ENCODE measurements at regions not wholly inside any gene's neighbourhood (a gene's known extent, or its start where the extent isn't known, plus 50 kb on each side); places are given as distances from the start of the nearest gene placed in this dataset.

- no peak for DNase-seq (ENCODE audit: low spot score)
These were observed 1119.7 kb downstream of the BRD1 start for GRCh38 chr22:48707763-48708557.

GRCh38 chr22:48706934-48707762, 1120.5 kb downstream of the BRD1 start:
- no peak for DNase-seq (ENCODE audit: low spot score)

DNA sequence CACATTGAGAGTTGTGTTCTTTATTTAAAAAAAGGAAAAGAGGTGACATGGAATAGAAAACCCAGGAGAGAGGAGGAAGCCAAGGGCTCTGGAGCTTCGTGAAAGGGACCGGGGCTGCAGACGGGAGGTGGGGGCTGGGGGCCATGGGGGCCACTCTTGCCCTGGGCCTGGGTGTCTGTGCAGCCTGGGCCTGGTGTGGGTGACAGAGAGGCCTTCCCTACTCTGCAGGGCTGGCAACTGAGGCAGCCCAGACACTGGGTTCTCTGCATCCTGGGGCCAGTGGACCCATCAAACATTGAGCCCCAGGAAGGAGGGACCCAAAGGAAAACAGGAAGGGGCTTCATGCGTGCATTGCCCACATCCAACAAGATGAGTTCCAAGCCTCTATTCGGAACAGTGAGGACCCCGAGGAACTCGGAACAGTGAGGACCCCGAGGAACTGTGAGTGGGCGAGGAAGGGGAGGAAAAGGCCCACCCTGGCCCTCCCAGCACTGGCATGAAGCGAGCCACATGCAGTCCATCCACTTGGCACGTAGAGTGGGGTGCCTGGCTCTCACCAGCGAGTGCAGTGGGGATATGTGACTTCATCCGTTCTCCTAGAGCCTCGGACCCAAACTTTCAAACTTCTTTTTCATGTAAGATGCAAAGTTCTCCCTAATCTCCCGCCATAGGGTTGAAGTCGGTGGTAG, 1121.6 kb downstream of the BRD1 start:
- DNase-seq (ENCODE audit: low spot score): no peak

- no peak for DNase-seq (ENCODE audit: low spot score)
These were observed 1122.3 kb downstream of the BRD1 start for GRCh38 chr22:48705159-48705916.

DNA sequence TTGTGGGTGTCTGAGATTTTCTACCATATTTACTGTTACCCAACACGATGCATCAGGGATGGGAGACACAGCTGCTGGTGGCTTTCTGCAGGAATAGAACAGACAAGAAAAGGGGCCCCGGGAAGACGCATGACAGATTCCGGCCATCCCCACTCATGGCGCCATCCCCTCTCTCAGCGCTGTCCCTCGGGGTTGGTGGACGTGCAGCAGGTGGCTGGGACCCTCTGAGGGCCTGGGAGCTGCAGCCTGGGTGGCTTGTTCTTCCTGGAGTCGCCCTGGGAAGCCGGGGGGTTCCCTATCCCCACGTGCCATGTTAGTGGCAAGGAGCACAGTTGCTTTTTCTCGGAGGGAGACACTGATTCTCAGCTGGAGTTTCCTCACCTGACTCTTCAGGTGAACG, 1123.3 kb downstream of the BRD1 start:
- DNase-seq (ENCODE audit: low spot score): no peak

GRCh38 chr22:48703265-48703941, 1124.3 kb downstream of the BRD1 start:
- no peak for DNase-seq (ENCODE audit: low spot score)

GRCh38 chr22:48702573-48703264, 1125.0 kb downstream of the BRD1 start:
- no peak for DNase-seq (ENCODE audit: low spot score)

DNA sequence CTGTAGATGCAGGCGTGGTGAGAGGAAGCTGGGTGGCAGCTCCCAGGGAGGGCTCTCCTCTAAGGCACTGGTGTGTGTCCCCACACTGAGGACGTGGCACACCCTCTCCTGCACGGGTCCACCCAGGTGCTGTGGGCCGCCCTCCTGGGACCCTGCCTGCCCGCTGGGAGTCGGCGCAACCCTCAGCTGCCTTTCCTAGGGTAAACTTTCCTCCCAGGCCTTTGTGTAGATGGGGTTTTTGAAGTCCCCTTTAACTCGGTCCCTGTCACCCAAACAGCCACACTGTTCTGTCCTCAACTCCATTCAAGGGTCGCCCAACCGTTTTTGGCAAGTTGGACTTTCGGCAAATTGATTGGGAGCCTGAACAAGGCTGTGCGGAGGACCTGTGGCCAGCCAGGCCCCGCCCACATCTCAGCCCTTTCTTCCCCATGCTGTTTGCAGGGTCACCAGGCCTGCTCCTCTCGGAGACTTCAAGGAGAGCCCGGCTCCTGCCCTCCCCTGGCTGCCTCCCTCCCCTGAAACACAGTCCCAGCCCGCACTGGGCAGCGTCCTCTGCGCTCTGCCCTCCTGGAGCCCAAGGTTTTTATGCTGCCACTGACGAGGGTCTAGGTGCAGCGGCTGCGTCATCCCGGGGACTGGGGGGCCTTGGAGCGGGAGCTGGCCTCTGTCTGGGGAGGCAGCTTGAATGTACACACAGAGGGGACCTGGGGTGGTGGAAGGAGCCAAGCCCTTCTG, 1126.2 kb downstream of the BRD1 start:
- DNase-seq (ENCODE audit: low spot score): no peak

- DNase-seq (ENCODE audit: low spot score): no peak
These were observed 1126.9 kb downstream of the BRD1 start for GRCh38 chr22:48700566-48701295.

- no peak for DNase-seq (ENCODE audit: low spot score)
These were observed 1127.5 kb downstream of the BRD1 start for GRCh38 chr22:48700180-48700565.

DNA sequence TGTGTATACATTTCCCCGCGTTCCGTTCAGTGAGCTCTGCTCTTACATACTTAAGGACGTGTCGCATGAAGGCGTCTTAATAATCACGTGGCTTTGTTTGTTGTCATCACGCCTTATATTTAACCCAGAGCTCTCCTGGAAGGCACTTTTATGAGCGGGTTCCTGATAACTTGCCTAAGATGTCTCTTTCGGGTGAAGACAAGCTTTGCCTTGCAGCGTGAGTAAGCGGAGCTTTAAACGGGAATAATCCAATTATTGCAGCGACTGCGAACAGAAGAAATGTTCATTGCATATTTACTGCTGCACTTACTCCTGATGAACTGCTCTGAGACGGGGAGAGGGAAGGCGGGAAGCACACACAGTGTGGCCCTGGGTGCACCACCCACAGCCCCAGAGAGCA, 1128.2 kb downstream of the BRD1 start:
- no peak for DNase-seq (ENCODE audit: low spot score)

DNA sequence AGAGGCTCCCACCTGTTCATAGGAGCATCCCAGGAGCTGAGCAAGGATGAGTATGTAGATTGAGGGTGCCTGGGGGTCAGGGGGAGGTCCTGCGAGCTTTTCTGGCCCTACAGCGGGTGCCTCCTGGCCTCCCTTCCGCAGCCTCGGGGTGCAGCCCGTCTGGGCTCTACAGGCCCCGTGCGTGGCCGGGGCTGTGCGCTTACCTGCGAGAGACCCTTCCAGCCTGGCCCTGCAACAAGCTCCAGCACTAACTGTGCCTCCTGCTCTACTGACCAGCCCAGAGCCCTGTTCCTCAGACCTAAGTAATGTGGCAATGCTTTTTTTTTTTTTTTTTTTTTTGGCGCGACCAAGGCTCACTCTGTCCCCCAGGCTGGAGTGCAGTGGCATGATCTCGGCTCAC, 1129.1 kb downstream of the BRD1 start:
- DNase-seq (ENCODE audit: low spot score): no peak

DNA sequence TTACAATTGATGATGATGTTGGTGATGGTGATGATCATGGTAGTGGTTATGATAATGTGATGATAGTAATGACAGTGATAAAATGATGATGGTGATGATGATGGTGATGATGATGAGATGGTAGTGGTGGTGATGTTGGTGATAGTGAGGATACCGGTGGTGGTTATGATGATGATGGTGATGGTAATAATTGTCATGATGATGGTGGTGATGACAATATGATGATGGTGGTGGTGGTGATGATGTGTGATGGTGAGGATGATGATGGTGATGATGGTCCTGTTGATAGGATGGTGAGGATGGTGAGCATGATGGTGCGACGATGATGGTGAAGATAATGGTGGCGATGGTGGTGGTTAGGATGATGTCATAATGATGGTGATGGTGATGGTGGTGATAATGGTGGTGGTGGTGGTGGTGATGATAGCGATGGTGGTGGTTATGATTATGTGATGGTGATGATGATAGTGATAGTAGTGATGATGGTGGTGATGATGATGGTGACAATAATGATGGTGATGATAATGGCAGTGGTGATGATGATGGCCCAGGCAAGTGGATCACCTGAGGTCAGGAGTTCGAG, 1129.9 kb downstream of the BRD1 start:
- DNase-seq (ENCODE audit: low spot score): no peak

DNA sequence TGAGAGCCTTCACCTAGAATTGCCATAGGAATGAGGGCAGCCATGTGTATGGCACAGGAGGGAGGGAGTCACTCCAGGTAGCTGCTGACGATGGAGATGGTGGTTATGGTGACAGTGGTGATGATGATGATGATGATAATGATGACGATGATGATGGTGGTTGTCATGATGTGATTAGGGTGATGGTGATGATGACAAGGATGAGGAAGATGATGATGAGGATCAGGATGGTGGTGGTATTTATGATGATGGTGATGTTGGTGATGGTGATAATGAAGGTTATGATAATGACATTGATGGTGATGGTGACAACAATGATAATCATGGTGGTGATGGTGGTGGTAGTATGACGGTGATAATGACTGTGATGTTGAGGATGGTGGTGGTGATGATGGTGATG, 1130.5 kb downstream of the BRD1 start:
- DNase-seq (ENCODE audit: low spot score): no peak

- DNase-seq (ENCODE audit: low spot score): no peak
These were observed 1131.3 kb downstream of the BRD1 start for GRCh38 chr22:48696371-48696770.

DNA sequence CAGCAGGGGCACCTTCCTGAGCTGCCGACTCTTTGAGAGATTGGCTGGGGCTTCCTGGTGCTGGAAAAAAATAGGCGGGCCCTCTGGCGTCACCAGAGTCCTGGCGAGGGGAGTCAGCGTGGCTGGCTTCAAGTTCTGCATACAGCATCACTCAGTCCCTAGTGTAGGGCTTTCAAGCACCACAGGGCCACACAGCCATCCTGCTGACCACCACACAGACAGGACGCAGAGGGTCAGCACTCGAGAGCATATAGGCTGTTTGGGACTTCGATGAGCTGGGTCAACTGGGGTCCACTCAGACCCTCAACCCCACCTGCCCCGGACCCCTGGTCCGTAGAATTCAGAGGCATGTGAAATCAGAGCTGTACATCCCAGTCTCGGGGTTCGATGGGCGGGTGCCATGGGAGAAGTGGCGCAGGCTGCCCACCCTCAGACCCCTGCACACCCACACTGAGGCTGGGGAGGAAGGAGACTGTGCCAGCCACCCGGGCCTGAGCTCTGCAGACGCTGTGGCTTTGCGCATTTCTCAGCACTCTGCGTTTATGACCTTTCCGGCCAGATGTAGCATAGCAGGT, 1131.9 kb downstream of the BRD1 start:
- DNase-seq (ENCODE audit: low spot score): no peak

DNA sequence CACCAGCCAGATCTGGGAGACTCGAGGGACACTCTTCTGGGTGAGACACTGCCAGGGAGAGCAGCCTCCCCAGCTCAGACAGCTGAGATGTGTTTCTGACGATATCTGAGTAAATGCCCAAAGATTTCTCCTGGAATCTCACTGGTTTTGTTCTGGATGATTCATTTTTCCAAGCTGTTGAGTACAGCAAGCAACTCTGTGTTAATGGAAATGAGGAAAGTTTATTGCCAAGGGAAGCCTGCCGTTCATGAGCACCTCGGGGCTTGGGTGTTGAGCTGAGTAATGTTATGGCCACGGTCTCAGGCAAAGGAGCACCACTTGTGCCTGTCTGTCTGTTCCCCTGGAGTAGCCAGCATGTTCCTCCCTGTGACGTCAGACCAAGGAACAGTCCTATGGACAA, 1132.4 kb downstream of the BRD1 start:
- DNase-seq (ENCODE audit: low spot score): no peak

DNA sequence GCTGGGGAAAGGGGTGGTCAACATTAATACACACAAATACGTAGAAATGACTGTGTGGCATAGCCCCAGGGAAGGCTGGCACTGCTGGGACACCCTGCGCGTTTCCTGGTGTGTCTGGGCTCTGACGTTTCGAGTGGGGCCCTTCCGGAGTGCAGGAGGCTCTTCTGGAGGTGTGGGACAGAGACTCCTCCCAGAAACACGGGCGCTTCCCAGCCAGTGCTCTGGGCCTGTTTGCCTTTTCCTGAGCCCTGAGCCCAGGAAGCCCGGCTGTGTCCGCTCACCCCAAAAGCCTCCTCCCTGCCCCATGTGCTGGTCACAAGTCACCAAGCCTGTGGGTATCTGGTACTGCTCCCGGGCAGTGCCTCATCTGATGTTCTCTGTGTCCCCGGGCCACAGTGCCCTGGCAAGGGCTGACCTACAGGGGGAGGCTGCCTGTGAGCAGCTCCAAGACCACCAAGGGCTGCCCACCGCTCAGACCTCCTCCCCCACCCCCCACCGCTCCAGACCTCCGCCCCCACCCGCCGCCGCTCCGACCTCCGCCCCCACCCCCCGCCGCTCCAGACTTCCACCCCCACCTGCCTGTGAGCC, 1133.3 kb downstream of the BRD1 start:
- no peak for DNase-seq (ENCODE audit: low spot score)
